Colonic mucosa (tissue), 4 donors: ENCODE measurements at regions not wholly inside any gene's neighbourhood (a gene's known extent, or its start where the extent isn't known, plus 50 kb on each side); places are given as distances from the start of the nearest gene placed in this dataset.
"Not testable (repeated sequence)": the region's sequence is repeated elsewhere in the genome, so short reads cannot be mapped to it uniquely, and the experiment has no call there.

Experiments
- DNase-seq: peaks from one replicate; pipeline ENCODE4 v3.0.0-alpha.2; 2020
- H3K27ac ChIP-seq: fragments of 200-600 bp; one replicate; pipeline ENCODE4 v1.8.0; 2021
- H3K27me3 ChIP-seq: fragments of 200-600 bp; one replicate; pipeline ENCODE4 v1.8.0; 2021
- H3K36me3 ChIP-seq: fragments of 200-600 bp; one replicate; pipeline ENCODE4 v1.8.0; 2021
- H3K4me1 ChIP-seq: fragments of 200-600 bp; one replicate; pipeline ENCODE4 v1.8.0; 2021; ENCODE audit warnings: mild to moderate bottlenecking
- H3K4me3 ChIP-seq: fragments of 200-600 bp; one replicate; pipeline ENCODE4 v1.8.0; 2021
- H3K9ac ChIP-seq, 2 donors: one replicate each; pipeline ENCODE4 v1.7.0; 2013; ENCODE audit warnings: control low read depth in 2 of 2, low read depth in 2 of 2, low read length in 2 of 2
- H3K9me3 ChIP-seq: fragments of 200-600 bp; one replicate; pipeline ENCODE4 v1.8.0; 2021
- intact Hi-C: fragments of 100-400 bp; cut with DNase I; formaldehyde crosslinking; loops from one replicate; pipeline ENCODE4 v1.14.1; 2022
- TF ChIP-seq, protein P1 (sequence below): fragments of 200-600 bp; IDR thresholded peaks from one replicate; pipeline ENCODE4 v1.8.0; 2022; ENCODE audit warnings: antibody characterized with exemption, mild to moderate bottlenecking
- donor health status: healthy.
- donor health status: DM: no; HTN: no; CAD: no.
- donor health status: DM: no; HTN: no; CAD: no.

DNA sequence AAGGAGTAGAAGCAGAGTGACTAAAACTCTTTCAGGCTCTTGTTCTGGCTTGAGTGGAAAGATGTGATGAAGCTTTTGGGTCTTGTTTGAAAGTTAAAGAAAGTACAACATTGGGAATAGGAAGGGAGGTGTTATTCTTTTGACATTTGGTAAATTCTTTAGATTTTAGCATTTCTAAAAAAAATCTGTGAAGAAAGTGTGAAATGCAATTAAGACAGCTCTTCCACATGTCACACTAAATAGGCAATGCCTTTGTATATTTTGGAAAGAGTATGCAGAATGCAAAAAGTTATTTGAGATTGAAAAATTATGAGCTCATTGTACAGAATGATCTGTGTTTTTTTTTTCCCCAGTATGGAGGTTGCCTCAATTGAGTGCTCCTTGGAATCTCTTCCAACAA, 532.2 kb upstream of the DPPA4 start:
- Histone ChIP-seq H3K27me3 (no peaks in the 10 kb centered on the region), H3K9ac (no peak overlapping the region), H3K27ac (no peak overlapping the region), H3K4me1 (no peaks in the 10 kb centered on the region), H3K36me3 (no peaks in the 10 kb centered on the region), H3K4me3 (no peak overlapping the region), H3K9me3 (no peaks in the 10 kb centered on the region)
- TF ChIP-seq, protein P1, sequence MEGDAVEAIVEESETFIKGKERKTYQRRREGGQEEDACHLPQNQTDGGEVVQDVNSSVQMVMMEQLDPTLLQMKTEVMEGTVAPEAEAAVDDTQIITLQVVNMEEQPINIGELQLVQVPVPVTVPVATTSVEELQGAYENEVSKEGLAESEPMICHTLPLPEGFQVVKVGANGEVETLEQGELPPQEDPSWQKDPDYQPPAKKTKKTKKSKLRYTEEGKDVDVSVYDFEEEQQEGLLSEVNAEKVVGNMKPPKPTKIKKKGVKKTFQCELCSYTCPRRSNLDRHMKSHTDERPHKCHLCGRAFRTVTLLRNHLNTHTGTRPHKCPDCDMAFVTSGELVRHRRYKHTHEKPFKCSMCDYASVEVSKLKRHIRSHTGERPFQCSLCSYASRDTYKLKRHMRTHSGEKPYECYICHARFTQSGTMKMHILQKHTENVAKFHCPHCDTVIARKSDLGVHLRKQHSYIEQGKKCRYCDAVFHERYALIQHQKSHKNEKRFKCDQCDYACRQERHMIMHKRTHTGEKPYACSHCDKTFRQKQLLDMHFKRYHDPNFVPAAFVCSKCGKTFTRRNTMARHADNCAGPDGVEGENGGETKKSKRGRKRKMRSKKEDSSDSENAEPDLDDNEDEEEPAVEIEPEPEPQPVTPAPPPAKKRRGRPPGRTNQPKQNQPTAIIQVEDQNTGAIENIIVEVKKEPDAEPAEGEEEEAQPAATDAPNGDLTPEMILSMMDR = no peak
- intact Hi-C loops = no loop called here
- DNase-seq = no peak

DNA sequence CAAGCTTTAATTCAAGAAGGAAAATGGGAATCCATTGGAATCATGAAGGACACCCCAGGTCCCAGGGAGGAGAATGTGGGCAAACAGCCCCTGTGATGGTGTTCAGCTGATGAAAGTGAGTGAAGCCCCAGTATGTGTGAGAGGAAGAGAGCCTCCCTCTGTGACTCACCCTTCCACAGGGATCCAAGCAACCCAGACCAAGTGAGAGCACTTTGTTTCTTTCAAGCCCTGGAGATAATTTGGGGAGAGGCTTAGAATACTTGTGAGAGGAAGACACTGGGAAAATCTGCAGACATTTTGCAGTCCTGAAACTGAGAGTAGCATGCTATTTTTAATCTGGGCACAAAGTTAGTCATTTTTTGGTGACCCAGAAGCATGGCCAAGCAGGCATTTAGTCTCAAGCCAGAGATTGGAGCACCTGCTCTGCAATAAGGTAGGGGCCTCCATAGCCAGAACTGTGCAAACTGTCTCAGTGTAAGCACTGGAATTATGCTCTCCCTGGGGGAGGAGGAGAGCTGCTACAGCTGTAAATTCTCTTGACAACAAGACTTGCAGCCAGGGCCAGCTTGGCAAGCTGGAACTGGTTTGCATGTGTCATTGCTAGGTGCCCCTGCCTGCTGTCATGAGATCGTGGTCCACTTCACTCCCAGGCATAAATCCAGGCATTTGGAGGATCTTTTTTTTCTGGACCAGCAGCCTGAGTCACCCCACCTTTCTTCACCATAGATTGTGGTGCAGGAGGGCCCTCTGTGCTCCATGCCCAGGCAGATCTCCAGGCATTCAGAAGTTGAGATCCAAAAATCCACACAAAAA, 537.8 kb upstream of the DPPA4 start:
- H3K4me3 ChIP-seq = no peak overlapping the region
- no peak overlapping the region for H3K9ac ChIP-seq
- H3K27ac ChIP-seq = no peak overlapping the region
- no peaks in the 10 kb centered on the region for H3K36me3 ChIP-seq
- TF ChIP-seq, protein P1 = no peak
- H3K27me3 ChIP-seq = no peaks in the 10 kb centered on the region
- no peaks in the 10 kb centered on the region for H3K4me1 ChIP-seq
- intact Hi-C loops = no loop called here
- DNase-seq = no peak
- no peaks in the 10 kb centered on the region for H3K9me3 ChIP-seq

DNA sequence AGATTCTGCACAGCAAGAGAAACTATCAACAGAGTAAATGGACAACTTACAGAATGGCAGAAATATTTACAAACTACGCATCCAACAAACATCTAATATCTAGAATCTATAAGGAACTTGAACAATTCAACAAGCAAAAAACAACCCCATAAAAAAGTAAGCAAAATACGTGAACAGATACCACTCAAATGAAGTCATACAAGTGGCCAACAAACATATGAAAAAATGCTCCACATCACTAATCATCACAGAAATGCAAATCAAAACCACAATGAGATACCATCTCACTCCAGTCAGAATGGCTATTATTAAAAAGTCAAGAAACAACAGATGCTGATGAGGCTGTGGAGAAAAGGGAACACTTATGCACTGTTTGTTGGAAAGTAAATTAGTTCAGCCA, 540.3 kb upstream of the DPPA4 start:
- H3K27me3 ChIP-seq, H3K4me1 ChIP-seq, H3K9ac ChIP-seq, H3K4me3 ChIP-seq, H3K27ac ChIP-seq, H3K36me3 ChIP-seq, DNase-seq, intact Hi-C loops, H3K9me3 ChIP-seq: not testable (repeated sequence)

DNA sequence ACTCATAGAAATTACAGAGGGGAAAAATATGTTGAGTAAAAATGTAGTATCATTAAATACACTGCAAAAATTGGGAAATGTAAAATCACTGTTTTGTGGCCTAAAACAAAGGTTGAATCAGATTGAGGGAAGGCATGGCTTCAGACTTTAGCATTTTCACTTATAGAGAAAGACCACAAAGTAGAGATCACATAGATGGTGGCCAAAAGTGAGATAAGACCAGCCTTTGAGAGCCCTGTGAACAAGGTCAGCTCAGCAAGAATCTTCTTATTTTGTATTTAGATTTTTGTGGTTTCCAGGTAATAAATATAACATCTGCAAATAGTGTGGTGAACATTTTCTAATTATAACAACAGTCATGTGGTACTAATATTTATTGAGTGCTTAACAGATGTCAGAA, 544.8 kb upstream of the DPPA4 start:
- TF ChIP-seq, protein P1 = no peak
- intact Hi-C loops = no loop called here
- no peak overlapping the region for H3K9ac ChIP-seq
- H3K36me3 ChIP-seq = no peaks in the 10 kb centered on the region
- no peak for DNase-seq
- no peaks in the 10 kb centered on the region for H3K9me3 ChIP-seq
- H3K4me3 ChIP-seq = no peak overlapping the region
- H3K4me1 ChIP-seq = no peaks in the 10 kb centered on the region
- no peak overlapping the region for H3K27ac ChIP-seq
- no peaks in the 10 kb centered on the region for H3K27me3 ChIP-seq

DNA sequence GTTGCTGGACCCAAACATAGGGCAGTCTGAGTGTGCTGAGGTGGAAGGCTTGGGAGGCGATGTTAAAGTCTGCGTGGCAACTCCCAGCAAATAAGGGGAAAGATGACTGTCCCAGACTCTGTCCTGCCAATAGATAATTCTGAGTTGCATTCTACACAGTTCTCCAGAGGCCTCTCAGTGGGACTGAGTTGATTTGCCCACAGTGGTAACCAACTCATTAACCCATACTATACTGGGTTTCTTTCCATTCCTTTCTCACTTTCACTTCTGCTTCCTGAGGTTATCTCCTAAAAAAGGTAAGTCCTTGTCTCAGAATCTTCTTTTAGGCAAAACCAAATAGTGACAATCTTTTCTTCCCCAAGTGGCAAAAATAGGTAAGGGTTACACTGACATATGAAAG, 549.9 kb upstream of the DPPA4 start:
- Histone ChIP-seq H3K36me3 (no peaks in the 10 kb centered on the region), H3K4me3 (no peak overlapping the region), H3K9ac (no peak overlapping the region), H3K4me1 (no peaks in the 10 kb centered on the region), H3K9me3 (no peaks in the 10 kb centered on the region), H3K27me3 (no peaks in the 10 kb centered on the region), H3K27ac (no peak overlapping the region)
- intact Hi-C loops = no loop called here
- TF ChIP-seq, protein P1 = no peak
- DNase-seq = no peak

DNA sequence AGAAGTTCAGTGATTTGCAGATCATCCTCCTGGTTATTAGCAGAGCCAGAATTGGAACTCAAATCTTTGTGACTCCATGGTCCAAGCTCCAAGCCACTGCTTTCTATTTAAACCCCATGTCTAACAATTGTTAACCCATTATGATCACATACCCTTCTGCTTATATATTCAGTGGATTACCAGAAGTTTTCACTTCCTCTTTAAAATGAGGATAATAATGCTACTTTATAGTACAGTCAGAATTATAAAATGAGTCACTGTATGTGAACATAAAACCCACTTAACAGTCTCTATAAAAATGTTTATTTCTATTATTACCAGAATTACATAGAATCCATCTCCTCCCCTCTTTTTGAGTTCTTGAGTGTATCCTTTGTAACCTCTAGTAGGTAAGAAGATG, 550.7 kb upstream of the DPPA4 start:
- DNase-seq = no peak
- H3K4me3 ChIP-seq = no peak overlapping the region
- no peaks in the 10 kb centered on the region for H3K27me3 ChIP-seq
- no peaks in the 10 kb centered on the region for H3K4me1 ChIP-seq
- no peak overlapping the region for H3K9ac ChIP-seq
- H3K36me3 ChIP-seq = no peaks in the 10 kb centered on the region
- H3K27ac ChIP-seq = no peak overlapping the region
- H3K9me3 ChIP-seq = no peaks in the 10 kb centered on the region
- TF ChIP-seq, protein P1 = no peak
- intact Hi-C loops = no loop called here
